Thymus (tissue), 11 donors: ENCODE measurements at regions not wholly inside any gene's neighbourhood (a gene's known extent, or its start where the extent isn't known, plus 50 kb on each side); places are given as distances from the start of the nearest gene placed in this dataset.
A peak's percentile ranks its signal among the peaks of the same experiment; 100 is the strongest.

Experiments used
- DNase-seq, 9 donors: peaks; one replicate each; pipeline ENCODE4 v3.0.0-alpha.2; 2013; ENCODE audit warnings: low spot score in 9 of 9, low read depth in 6 of 9, missing footprints in 1 of 9
- H3K27ac ChIP-seq, 2 donors: one replicate each; pipeline ENCODE4 v1.5.1; 2013; ENCODE audit warnings: control low read depth in 1 of 2, low read depth in 1 of 2, low read length in 1 of 2, mild to moderate bottlenecking in 1 of 2, moderate library complexity in 1 of 2
- H3K27me3 ChIP-seq, 2 donors: one replicate each; pipeline ENCODE4 v1.5.1; 2013; ENCODE audit warnings: low read length in 1 of 2; ENCODE audit not compliant: control insufficient read depth in 2 of 2, insufficient read depth in 1 of 2
- H3K36me3 ChIP-seq, 2 donors: one replicate each; pipeline ENCODE4 v1.5.1; 2013; ENCODE audit warnings: low read length in 1 of 2, mild to moderate bottlenecking in 1 of 2, moderate library complexity in 1 of 2; ENCODE audit not compliant: control insufficient read depth in 2 of 2, insufficient read depth in 2 of 2
- H3K4me1 ChIP-seq, 2 donors: one replicate each; pipeline ENCODE4 v1.5.1; 2013; ENCODE audit warnings: low read length in 2 of 2; ENCODE audit not compliant: control insufficient read depth in 2 of 2, insufficient read depth in 2 of 2
- H3K4me3 ChIP-seq, 2 donors: one replicate each; pipeline ENCODE4 v1.5.1; 2013; ENCODE audit warnings: low read length in 2 of 2, control low read depth in 1 of 2, mild to moderate bottlenecking in 1 of 2
- H3K9me3 ChIP-seq, 2 donors: one replicate each; pipeline ENCODE4 v1.5.1; 2013; ENCODE audit warnings: low read length in 1 of 2, mild to moderate bottlenecking in 1 of 2; ENCODE audit not compliant: control insufficient read depth in 2 of 2, insufficient read depth in 1 of 2
- WGBS: extraction: QIAGEN DNeasy Blood & Tissue Kit; methylation state at CpG from one replicate; pipeline ENCODE4 v1.1.7; 2013; 5-methylcytosine and 5-hydroxymethylcytosine counted together
- donor health status: healthy.

DNA sequence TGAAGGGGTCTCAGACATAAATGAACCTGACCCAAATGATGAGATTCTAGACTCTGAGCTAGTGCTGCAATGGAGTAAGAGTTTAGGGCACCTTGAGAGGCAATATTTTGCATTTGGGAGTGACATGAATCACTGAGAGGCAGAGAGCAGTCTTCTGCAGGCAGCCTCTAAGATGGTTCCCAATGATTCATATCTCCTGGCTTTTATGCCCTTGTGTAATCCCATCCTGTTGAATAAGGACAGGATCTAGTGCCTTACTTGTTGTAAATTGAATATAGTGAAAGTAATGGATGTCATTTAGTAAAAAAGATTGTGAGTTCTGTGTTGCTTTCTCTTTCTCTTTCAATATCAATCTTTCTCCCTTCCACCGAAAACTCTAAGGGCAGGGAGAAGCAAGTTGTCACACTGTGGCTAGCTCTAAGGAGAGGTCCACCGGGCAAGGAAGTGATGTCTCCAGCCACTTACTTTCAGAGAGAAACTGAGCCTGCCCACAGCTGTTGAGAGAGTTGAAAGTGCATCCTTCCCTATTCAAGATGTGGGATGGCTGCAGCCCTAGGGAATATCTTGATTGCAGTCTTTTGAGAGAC is 144.7 kb downstream of the TRIB2 start:
- H3K4me1 ChIP-seq: peaks cover 7 to 12% of the 10 kb centered on the region in 2 donors
- 49% methylated on average over 2 of the region's 2 CpGs for WGBS
- no peak for DNase-seq
- H3K27ac ChIP-seq: no peak overlapping the region
- no peaks in the 10 kb centered on the region for H3K27me3 ChIP-seq
- peaks cover 2 to 16% of the 10 kb centered on the region in 2 donors for H3K9me3 ChIP-seq
- H3K36me3 ChIP-seq: no peaks in the 10 kb centered on the region
- H3K4me3 ChIP-seq: no peak overlapping the region

DNA sequence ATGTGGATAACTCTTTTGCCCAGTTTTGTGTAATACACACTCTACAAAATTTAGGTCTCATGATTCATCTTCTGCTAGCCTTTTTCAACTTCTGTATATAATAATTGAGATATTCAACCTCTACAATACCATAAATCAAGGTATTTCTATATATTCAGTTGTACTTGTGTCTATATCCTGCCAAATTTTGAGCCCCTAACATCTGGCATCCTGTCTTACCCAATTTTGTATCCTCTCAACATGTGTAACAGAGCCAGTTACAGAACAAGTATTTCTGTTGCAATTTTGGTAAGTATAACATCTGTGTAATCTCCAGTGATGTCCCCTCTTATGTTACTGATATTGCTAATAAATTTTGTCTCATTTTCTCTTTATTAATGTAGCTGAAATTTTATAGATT is 145.8 kb downstream of the TRIB2 start:
- Histone ChIP-seq H3K27me3 (no peaks in the 10 kb centered on the region), H3K27ac (no peak overlapping the region), H3K36me3 (no peaks in the 10 kb centered on the region), H3K9me3 (peaks cover 2 to 16% of the 10 kb centered on the region in 2 donors), H3K4me1 (peaks cover 0 to 5% of the 10 kb centered on the region in 2 donors), H3K4me3 (no peak overlapping the region)
- DNase-seq: no peak

DNA sequence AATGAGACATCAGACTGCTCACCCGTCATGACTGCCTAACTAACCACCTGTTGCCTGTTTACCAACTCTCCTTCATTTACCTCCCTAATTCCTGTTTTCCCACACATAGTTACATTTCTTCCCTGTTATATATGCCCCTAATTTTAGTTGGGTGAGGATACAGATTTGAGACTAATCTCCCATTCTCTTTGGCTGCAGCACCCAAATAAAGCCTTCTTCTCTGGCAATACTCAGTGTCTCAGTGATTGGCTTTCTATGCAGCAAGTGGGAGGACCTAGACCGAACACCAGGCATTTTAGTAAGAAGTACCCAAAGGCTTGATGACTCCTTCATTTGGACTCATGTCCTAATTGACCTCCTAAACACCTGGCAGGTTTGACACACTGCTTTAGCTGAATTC is 147.2 kb downstream of the TRIB2 start:
- peaks cover 2 to 16% of the 10 kb centered on the region in 2 donors for H3K9me3 ChIP-seq
- H3K27ac ChIP-seq: no peak overlapping the region
- 97% methylated on average over 2 of the region's 2 CpGs for WGBS
- no peak for DNase-seq
- no peaks in the 10 kb centered on the region for H3K36me3 ChIP-seq
- H3K4me3 ChIP-seq: no peak overlapping the region
- no peaks in the 10 kb centered on the region for H3K27me3 ChIP-seq
- H3K4me1 ChIP-seq: no peaks in the 10 kb centered on the region

DNA sequence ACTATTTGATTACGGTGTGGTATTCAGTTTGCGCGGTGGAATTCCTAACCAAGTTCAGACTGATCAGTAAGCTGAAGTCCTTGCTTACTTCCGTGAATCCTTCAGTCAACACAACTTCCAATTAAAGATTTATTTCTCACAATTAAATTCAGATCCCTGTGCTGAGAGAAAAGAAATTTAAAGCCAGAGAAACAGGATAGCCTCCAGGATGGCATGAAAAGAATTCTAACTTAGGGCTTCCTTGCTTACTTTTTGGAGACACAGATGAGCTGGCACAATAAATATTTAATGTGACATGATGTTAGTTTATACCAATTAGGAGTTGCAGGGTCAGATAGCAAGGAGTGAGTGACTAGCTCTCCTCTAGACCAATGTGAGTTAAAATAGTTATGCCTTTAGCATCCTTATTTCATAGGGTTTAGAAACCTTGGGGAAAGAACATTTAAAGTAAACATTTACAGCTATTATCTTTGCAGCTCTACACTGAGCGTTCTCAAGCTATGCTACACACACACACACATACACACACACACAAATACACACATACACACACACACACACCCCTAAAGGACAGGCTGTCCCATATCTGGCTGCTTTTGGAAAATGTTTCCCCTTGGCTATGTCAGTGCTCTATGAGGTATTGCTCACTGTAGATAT is 151.0 kb downstream of the TRIB2 start:
- 97% methylated on average over 5 of the region's 5 CpGs for whole genome bisulfite sequencing

DNA sequence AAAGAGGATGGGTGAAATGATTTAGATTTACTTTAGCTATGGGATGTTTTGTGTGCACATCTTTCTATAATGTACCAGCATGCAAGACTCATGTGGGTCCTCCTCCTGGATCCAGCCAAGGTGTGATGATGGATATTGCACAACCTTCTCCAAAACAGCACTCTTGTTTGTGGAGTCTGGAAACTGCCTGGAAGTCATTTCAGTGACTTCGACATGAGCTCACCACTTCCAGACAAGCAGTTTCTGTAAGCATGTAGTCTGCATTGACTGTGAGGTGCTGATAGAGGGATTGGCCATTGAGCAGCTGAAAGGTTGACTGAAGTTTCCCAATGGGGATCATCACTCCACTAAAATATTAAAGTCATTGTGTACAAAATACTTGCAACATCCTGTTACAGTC is 154.0 kb downstream of the TRIB2 start:
- no peak for DNase-seq
- no peaks in the 10 kb centered on the region for H3K9me3 ChIP-seq
- H3K27me3 ChIP-seq: peaks cover 0 to 5% of the 10 kb centered on the region in 2 donors
- H3K4me3 ChIP-seq: no peak overlapping the region
- 95% methylated on average over 1 of the region's 1 CpG for WGBS
- no peaks in the 10 kb centered on the region for H3K4me1 ChIP-seq
- H3K27ac ChIP-seq: no peak overlapping the region
- no peaks in the 10 kb centered on the region for H3K36me3 ChIP-seq

More for the DNA sequence above, 151.0 kb downstream of the TRIB2 start:
- H3K27me3 ChIP-seq: peaks cover 0 to 2% of the 10 kb centered on the region in 2 donors
- no peak overlapping the region for H3K4me3 ChIP-seq
- H3K36me3 ChIP-seq: no peaks in the 10 kb centered on the region
- no peak overlapping the region for H3K27ac ChIP-seq
- no peaks in the 10 kb centered on the region for H3K4me1 ChIP-seq
- H3K9me3 ChIP-seq: peaks cover 2 to 9% of the 10 kb centered on the region in 2 donors
- no peak for DNase-seq

DNA sequence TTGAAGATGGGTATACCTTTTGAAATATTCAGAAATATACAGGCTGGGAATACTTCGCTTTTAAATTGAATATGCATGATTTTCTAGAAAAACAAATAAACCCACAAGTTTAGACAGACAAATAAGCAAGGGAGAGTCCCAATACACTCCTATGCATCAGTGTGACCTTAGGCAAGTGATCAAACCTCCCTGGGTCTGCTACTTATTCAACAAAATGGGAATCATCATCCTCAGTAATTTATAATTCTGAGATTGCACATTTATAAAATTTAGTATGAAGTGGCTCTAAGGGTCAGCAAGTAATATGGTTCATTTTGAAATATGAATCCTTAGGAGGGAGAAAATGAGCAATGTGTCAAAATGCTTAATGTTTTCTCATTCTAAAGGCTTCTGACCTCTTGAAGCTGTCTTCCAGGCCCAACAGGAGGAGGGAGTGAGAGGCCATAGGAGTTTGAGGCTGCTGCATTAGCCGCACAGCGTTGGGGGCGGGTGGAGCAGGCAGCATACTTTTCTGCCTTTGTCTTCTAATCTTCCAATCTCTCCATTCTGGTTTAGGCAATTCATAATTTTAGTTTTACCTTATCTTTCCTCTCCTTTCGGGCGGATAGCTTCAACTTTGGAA is 155.1 kb downstream of the TRIB2 start:
- Histone ChIP-seq H3K36me3 (no peaks in the 10 kb centered on the region), H3K4me3 (no peak overlapping the region), H3K27me3 (peaks cover 0 to 5% of the 10 kb centered on the region in 2 donors), H3K4me1 (no peaks in the 10 kb centered on the region), H3K27ac (no peak overlapping the region), H3K9me3 (no peaks in the 10 kb centered on the region)
- WGBS: 96% methylated on average over 6 of the region's 6 CpGs
- no peak for DNase-seq

DNA sequence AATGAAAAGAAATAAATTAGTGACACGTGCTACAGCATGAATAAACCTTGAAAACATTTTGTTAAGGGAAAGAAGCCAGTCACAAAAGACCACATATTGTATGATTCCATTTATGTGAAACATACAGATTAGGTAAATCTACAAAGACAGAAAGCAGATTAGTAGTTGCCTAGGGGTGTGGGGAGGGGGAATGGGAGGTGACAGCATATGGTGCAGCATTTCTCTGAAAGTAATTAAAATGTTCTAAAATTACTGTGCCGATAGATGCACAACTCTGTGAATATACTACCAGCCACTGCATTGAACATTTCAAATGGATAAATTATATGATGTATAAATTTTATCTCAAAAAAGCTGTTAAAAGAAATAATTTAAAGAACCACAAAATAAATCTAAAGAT is 161.0 kb downstream of the TRIB2 start:
- H3K9me3 ChIP-seq: no peaks in the 10 kb centered on the region
- H3K36me3 ChIP-seq: no peaks in the 10 kb centered on the region
- H3K4me1 ChIP-seq: no peaks in the 10 kb centered on the region
- no peak overlapping the region for H3K27ac ChIP-seq
- 94% methylated on average over 2 of the region's 2 CpGs for WGBS
- H3K27me3 ChIP-seq: peaks cover 0 to 2% of the 10 kb centered on the region in 2 donors
- no peak for DNase-seq
- no peak overlapping the region for H3K4me3 ChIP-seq

DNA sequence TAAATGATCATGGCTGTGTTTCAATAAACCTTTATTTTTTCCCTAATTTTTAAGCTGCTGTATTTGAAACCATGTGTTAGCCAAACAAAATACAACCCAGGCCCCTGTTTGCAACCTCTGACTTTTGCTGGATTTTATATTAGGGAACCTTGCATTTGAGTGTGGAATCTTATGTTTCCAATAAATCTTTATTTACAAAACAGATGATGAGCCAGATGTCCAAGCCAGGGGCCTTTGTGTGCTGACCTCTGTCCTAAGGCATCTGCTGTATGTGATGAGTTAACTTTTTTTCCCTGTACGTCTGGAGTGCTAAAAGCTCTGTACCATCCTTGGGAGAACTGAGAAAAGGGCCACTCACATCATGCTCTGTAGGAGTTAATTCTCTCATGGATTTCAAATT is 162.9 kb downstream of the TRIB2 start:
- 95% methylated on average over 1 of the region's 1 CpG for WGBS
- peaks cover 0 to 2% of the 10 kb centered on the region in 2 donors for H3K27me3 ChIP-seq
- H3K4me3 ChIP-seq: no peak overlapping the region
- DNase-seq: no peak
- no peaks in the 10 kb centered on the region for H3K4me1 ChIP-seq
- no peak overlapping the region for H3K27ac ChIP-seq
- no peaks in the 10 kb centered on the region for H3K9me3 ChIP-seq
- H3K36me3 ChIP-seq: no peaks in the 10 kb centered on the region

DNA sequence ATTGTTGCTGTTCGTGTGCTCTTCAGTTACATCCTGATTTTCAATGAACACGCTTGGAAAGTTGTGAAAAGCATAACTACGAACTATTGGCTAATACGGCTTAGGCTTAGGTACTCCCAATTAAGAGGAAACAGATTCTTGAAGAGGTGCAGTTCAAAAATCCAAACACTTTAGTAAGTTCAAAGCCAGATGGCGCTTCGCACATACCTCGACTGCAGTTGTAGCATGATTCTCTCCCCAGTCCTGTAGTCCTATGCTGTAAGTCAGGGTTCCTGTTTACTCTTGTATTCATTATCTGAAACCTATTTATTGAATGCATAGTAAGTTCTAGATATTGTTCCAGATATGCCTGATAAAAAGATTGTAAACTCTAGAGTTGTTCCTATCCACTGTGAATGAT is 165.2 kb downstream of the TRIB2 start:
- Histone ChIP-seq H3K9me3 (no peaks in the 10 kb centered on the region), H3K36me3 (no peaks in the 10 kb centered on the region), H3K27me3 (no peaks in the 10 kb centered on the region), H3K27ac (no peak overlapping the region), H3K4me1 (no peaks in the 10 kb centered on the region), H3K4me3 (no peak overlapping the region)
- DNase-seq: peak in 1 of 9 donors; percentile 4
- 88% methylated on average over 7 of the region's 7 CpGs for WGBS
